Inflammatory macrophage treated with lipopolysaccharide for 1 hour (primary cell): ENCODE measurements at regions not wholly inside any gene's neighbourhood (a gene's known extent, or its start where the extent isn't known, plus 50 kb on each side); places are given as distances from the start of the nearest gene placed in this dataset.

Experiments
- DNase-seq, 2 donors: peaks; one replicate each; pipeline ENCODE4 v3.0.0-alpha.2; 2020 to 2022

- no peak for DNase-seq
Measured at GRCh38 chr6:95071464-95071863, 505.9 kb upstream of the MANEA start.

GRCh38 chr6:95078457-95078856, 498.9 kb upstream of the MANEA start:
- DNase-seq: no peak

DNA sequence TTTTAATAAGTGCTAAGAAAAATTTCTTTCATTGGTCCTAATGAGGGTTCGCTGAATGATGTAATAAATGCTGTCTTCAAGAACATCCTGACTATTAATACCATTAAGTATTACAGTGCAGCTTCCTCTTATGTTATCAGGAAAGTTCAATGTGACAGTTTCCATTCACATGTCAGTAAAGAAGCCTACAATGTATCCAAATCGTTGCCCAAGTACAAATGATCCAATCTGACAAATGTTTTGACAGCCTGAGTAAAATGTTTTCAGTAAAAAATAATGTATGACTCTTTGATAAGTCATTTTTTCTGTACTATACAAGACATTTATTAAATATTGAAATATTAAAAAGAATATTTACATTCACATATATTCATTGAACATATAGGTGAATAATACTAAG, 496.1 kb upstream of the MANEA start:
- DNase-seq: no peak

GRCh38 chr6:95081949-95082348, 495.4 kb upstream of the MANEA start:
- no peak for DNase-seq

- no peak for DNase-seq
Measured at GRCh38 chr6:95083506-95083905, 493.8 kb upstream of the MANEA start.

GRCh38 chr6:95084867-95085266, 492.5 kb upstream of the MANEA start:
- no peak for DNase-seq

GRCh38 chr6:95087394-95088097, 489.8 kb upstream of the MANEA start:
- no peak for DNase-seq

- peak; percentile 25 to 34 for DNase-seq
Measured at GRCh38 chr6:95091823-95092436, 485.4 kb upstream of the MANEA start.

GRCh38 chr6:95093154-95093553, 484.2 kb upstream of the MANEA start:
- no peak for DNase-seq

DNA sequence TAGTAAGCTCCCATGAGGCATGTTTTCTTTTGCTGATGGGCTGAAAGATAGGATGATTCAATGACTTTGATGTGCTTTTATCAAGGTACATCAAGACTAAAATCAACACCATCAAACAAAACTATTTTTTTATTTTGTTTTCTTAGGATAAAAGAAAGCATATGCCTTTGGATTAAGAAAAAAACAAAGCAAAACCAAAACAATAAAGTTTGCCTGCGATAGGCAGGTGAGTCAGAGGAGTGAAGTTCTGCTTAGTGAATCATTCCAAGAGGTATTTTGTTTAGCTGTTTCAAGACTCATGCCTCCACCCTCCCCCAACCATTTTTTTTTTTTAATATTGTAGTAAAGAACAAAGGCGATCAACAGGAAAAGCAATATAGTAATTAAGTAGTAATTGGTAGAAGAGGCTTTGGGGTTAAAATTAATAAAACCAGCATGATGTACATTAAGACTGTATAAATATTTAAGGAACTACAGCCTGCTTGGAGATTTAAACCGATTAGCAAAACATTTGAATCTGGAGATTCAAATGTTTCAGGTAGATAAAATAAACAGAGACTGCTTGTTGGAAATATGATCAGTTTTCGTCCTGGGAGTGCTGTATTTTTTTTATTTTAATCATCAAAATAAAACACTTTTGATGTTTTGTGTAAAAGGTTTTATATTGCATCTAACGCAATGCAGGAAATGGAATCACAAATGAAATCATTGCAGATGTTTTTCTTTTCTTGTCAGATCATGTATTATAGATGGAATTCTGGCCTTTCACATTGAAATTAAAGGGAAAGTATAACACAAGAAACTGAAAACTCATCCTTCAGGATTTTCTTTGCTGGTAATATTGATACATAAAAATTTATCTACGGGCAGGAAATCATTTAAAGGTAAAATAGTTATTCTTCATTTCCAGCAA, 482.3 kb upstream of the MANEA start:
- no peak for DNase-seq

- no peak for DNase-seq
Measured at GRCh38 chr6:95095855-95096254, 481.5 kb upstream of the MANEA start.

DNA sequence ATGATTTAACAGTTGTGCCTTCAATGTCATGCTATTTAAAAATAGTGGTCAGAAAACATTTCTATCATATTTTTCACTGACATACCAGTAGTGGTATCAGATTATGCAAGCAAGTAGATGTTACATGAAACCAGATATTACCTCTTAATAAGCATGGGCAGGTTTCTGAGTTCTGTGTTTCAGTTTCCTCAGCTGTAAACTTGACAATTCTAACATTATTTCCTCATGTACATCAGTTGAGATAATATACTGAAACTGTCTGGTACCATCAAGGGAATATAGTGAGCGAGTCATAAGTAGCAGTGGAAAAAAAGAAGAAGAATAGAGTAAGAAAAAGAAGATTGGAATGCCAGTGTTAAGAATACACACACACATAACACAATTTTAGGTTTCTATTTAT, 477.9 kb upstream of the MANEA start:
- DNase-seq: no peak

DNA sequence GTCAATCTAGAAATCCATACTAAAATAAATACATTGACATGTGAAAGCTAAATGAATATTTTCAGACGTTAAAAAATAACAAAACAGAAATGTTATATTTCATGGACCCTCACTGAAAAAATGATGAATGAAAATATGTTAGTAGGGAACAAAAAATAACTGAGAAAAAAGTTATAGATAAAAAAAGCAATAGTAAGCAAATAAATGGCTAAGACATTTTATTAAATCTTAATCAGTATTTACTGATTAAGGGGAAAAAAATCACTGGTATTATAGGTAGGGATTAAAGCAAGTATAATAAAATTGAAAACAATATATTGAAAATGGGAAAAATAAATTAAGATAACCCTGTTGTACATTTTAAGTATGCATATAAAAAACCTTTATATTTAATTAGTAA, 468.1 kb upstream of the MANEA start:
- no peak for DNase-seq

DNA sequence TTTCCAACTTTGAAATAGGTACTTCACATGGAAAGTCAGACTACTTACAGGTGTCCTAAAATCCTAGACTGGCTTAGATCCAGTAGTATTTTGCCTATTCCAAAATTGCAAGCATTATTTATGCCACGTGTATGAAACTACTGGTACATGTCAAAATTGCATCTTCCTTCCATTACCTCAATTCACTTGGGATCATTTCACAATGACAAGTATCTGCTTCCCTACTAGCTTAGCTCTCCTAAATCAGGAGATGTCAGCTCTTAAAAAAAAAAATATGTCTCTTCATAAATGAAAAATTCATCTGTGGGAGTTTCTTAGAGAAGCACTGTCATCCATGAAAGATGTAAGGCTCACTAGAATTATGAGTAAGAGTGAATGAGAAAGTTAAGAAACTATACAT, 466.6 kb upstream of the MANEA start:
- DNase-seq: no peak

GRCh38 chr6:95117236-95117635, 460.1 kb upstream of the MANEA start:
- no peak for DNase-seq

DNA sequence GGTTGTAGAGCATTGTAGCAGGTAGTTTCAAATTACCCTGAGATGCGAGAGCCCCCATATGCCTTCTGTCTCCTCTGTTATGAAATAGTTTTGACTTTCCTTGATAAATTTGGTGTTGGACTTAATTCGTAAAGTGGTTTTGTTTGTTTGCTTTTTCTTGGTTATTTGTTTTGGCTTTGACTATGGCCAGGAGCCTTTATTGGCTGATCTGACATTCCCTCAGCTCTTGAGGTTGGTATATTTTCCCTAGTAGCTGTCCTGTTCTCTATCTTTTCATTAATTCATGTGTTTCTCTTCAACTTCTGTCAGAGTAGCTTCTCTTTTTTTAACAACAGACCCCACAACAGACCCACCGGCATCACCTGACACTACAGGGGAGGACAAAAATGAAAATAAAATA, 457.4 kb upstream of the MANEA start:
- no peak for DNase-seq

DNA sequence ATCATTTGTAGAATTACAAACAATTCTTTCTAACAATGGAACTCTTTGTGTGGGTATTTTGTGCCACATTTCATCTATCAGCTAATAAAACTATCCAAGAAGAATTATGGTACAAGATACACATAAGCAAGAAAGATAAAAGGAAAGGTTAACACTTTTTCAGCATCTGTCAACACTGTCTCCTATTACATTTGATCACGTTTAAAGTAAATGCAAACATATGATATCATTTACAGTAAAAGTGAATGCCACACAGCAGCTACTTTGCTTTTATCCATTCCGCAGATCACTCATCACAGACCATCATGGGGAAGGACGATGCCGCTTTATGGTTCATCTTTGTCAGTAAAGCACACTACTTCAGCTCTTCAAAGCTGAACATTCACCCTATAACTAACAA, 456.4 kb upstream of the MANEA start:
- no peak for DNase-seq

GRCh38 chr6:95127261-95127660, 450.1 kb upstream of the MANEA start:
- no peak for DNase-seq

GRCh38 chr6:95128439-95128838, 448.9 kb upstream of the MANEA start:
- DNase-seq: no peak

GRCh38 chr6:95128947-95129346, 448.4 kb upstream of the MANEA start:
- DNase-seq: no peak

DNA sequence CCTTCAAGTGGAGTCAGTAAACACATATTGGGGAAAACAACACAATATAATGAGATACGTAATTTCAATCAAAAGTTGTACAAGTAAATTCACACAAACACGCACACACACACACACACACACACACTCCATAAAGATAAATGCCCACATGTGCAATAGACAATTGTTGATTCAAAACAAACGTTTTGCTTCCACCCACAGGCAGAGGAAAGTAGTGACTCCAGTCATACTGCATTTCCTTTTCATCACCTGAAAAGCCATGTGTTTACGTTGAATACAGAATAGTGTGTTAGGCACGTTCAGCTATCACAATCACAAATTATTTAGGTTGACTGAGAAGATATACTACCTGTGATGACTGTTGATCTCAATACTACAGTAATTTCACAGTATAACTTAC, 443.8 kb upstream of the MANEA start:
- no peak for DNase-seq

GRCh38 chr6:95135182-95135581, 442.2 kb upstream of the MANEA start:
- DNase-seq: no peak

DNA sequence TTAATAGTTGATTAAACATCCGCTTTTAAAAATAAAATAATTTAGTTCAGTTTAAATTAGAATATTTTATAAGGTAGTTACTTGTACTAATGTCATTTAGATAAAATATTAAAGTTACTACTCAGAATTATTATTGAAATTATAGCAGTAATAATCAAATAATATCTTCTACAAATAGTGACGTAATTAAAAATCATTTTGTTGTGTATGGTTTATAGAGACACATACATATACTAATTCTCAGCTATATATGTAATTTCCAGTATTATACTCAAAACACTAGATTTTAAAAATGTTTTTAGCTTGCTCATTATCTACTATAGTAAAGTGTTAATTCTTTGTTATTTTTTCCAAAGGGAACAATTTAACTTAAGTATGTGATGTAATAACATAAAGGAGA, 435.2 kb upstream of the MANEA start:
- no peak for DNase-seq
